Effector memory CD4-positive, alpha-beta T cell (primary cell): ENCODE measurements at regions not wholly inside any gene's neighbourhood (a gene's known extent, or its start where the extent isn't known, plus 50 kb on each side); places are given as distances from the start of the nearest gene placed in this dataset.
"Not testable (repeated sequence)": the region's sequence is repeated elsewhere in the genome, so short reads cannot be mapped to it uniquely, and the experiment has no call there.

Source experiments
- DNase-seq, 3 donors: peaks; one replicate each; pipeline ENCODE4 v3.0.0-alpha.2; 2020
- H3K27ac ChIP-seq: 2 replicates; pipeline ENCODE4 v1.7.0; 2013; ENCODE audit warnings: mild to moderate bottlenecking, low read length, moderate library complexity; ENCODE audit not compliant: insufficient read depth, poor library complexity, severe bottlenecking
- H3K27me3 ChIP-seq: replicated peaks from 2 replicates; pipeline ENCODE4 v1.7.0; 2013; ENCODE audit warnings: mild to moderate bottlenecking, low read length; ENCODE audit not compliant: insufficient read depth, control insufficient read depth, poor library complexity, severe bottlenecking
- H3K36me3 ChIP-seq: 2 replicates; pipeline ENCODE4 v1.7.0; 2013; ENCODE audit warnings: mild to moderate bottlenecking, low read length, moderate library complexity; ENCODE audit not compliant: control insufficient read depth, insufficient read depth
- H3K4me1 ChIP-seq: 2 replicates; pipeline ENCODE4 v1.7.0; 2013; ENCODE audit warnings: low read length, mild to moderate bottlenecking; ENCODE audit not compliant: control insufficient read depth, insufficient read depth, poor library complexity, severe bottlenecking
- H3K4me3 ChIP-seq: 2 replicates; pipeline ENCODE4 v1.7.0; 2013; ENCODE audit warnings: low read length, low read depth, mild to moderate bottlenecking; ENCODE audit not compliant: insufficient read depth, poor library complexity, severe bottlenecking
- H3K9me3 ChIP-seq: 2 replicates; pipeline ENCODE4 v1.7.0; 2013; ENCODE audit warnings: mild to moderate bottlenecking, low read length, moderate library complexity; ENCODE audit not compliant: control insufficient read depth

DNA sequence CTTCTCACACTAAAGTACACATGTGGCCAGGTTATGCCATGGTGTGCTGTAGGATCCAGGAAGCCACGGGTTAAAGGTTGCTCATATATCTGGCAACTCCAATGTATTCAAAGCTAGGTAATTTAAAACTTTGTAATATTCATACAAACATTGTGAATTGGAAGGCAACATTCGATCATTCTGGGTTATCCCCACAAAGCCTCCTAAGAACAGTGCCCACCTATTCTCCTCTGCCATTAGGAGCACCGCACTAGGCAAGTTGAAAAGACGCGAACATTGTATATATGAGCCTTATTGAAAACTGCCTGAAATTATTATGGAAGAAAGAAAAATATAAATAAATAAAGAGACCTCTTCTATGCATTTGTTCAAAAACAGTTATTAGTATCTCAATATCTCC is 228.2 kb downstream of the IGSF11 start:
- Histone ChIP-seq H3K36me3 (no peaks in the 10 kb centered on the region), H3K4me1 (no peaks in the 10 kb centered on the region), H3K4me3 (no peak overlapping the region), H3K27me3 (no peaks in the 10 kb centered on the region), H3K9me3 (no peaks in the 10 kb centered on the region), H3K27ac (no peak overlapping the region)
- DNase-seq: no peak

DNA sequence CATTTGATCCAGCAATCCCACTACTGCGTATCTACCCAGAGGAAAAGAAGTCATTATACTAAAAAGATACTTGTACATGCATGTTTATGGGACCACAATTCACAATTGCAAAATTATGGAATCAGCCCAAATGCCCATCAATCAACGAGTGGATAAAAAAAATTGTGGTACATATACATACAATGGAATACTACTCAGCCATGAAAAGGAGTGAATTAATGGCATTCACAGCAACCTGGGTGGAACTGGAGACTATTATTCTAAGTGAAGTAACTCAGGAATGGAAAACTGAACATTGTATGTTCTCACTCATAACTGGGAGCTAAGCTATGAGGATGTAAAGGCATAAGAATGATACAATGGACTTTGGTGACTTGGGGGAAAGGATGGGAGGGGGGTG is 227.3 kb downstream of the IGSF11 start:
- H3K27ac ChIP-seq, H3K4me3 ChIP-seq, H3K27me3 ChIP-seq, DNase-seq, H3K9me3 ChIP-seq, H3K4me1 ChIP-seq, H3K36me3 ChIP-seq: not testable (repeated sequence)

DNA sequence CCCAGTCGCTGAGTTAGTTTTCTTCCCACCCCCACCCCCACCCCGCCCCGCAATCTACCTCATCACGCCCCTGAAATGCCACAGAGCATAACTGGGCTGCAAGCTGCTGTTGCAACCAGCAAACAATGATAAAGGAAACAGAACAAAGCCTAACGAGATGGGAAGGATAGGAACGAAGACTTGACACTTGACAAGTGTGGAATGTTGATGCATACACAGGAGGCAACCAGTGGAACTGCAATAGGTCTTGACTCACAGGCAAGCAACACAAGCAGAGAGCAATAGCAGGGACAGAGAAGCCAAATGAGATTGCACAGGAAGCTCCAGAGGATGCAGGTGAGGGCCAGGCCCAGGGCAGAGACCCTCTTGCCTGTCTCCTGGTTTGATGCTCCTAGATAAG is 225.9 kb downstream of the IGSF11 start:
- Histone ChIP-seq H3K27ac (no peak overlapping the region), H3K4me3 (no peak overlapping the region), H3K9me3 (no peaks in the 10 kb centered on the region), H3K36me3 (no peaks in the 10 kb centered on the region), H3K4me1 (no peaks in the 10 kb centered on the region), H3K27me3 (no peaks in the 10 kb centered on the region)
- no peak for DNase-seq

DNA sequence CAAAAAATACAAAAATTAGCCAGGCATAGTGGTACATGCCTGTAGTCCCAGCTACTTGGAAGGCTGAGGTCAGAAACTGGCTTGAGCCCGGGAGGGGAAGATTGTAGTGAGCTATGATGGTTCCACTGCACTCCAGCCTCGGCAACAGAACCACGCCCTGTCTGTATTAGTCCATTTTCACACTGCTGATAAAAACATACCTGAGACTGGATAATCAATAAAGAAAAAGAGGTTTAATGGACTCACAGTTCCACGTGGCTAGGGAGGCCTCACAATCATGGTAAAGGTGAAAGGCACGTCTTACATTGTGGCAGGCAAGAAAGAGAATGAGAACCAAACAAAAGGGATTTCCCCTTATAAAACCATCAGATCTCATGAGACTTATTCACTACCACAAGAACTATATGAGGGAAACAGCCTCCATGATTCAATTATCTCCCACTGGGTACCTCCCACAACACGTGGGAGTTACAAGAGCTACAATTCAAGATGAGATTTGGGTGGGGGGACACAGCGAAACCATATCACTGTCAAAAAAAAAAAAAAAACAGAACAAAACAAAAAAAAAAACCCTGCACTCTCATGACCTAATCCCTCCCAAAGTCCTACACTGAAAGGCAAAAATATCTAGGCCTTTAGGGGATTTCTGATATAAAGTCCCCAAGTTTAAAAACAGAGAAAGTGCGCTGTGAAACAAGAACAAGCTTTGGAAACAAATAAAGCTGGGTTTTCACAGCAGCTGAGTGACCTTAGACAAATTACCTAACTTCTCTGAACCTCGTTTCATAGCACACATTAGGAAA is 224.7 kb downstream of the IGSF11 start:
- DNase-seq: no peak
- Histone ChIP-seq H3K36me3 (no peaks in the 10 kb centered on the region), H3K4me3 (no peak overlapping the region), H3K27me3 (no peaks in the 10 kb centered on the region), H3K27ac (no peak overlapping the region), H3K4me1 (no peaks in the 10 kb centered on the region), H3K9me3 (no peaks in the 10 kb centered on the region)

DNA sequence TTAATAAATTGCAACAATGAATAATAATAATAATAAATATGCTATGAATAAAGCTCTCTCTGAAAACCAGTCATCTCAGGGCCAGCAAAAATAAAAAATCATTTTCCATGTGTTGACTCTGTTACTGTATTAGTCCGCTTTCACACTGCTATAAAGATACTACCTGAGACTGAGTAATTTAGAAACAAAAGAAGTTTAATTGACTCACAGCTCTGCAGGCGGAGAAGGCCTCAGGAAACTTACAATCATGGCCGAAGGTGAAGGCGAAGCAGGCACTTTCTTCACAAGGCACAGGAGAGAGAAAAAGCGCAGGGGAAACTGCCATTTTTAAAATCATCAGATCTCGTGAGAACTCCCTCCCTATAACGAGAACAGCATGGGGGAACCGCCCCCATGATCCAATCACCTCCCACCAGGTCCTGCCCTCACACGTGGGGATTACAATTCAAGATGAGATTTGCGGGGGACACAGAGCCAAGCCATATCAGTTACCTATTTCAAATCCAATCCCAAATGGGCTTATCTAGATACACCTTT is 224.1 kb downstream of the IGSF11 start:
- Histone ChIP-seq H3K27me3 (no peaks in the 10 kb centered on the region), H3K4me3 (no peak overlapping the region), H3K27ac (no peak overlapping the region), H3K9me3 (no peaks in the 10 kb centered on the region), H3K36me3 (no peaks in the 10 kb centered on the region), H3K4me1 (no peaks in the 10 kb centered on the region)
- no peak for DNase-seq

DNA sequence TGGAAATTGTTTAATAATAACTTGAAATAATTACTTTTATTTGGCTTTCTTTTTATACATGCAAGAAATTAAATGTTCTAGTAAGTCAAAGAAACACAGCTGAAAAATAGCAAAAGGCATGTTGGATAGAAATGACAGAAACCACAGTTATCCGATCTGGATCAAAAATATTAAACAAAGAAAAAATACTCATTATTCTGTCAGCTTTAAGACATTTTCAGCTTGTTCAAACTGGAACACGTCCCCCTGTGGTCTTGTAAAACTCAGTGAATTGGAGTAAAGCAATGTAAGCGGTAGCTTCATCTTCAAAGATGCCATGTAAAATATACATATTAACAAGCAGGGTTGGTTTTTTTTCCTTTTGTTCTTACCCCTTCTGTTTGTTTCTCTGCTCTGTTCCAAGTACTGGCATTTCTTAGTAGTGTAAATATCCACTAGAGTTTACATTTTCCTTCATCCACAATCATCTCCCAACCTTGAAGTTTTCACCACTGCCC is 223.4 kb downstream of the IGSF11 start:
- H3K36me3 ChIP-seq: no peaks in the 10 kb centered on the region
- no peak overlapping the region for H3K27ac ChIP-seq
- no peaks in the 10 kb centered on the region for H3K4me1 ChIP-seq
- DNase-seq: no peak
- H3K27me3 ChIP-seq: no peaks in the 10 kb centered on the region
- H3K4me3 ChIP-seq: no peak overlapping the region
- H3K9me3 ChIP-seq: no peaks in the 10 kb centered on the region

DNA sequence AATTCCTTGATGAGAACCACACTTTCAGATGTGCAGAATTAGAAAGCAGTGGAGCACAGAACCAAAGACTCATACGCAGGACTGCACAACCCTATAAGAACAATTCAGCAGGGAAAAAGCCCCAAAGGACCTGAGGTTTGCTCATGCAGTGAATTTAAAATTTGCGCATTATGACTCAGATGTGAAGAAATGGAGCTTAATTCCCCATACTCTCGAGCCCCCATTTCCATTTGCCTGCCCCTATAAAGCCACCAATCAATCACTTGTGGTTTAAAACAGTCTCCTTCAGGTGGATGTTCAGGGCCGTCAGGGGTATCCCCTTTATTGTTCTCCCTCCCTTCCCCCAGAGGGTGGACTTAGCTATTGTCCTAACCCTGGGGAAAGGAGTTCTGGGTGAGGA is 221.2 kb downstream of the IGSF11 start:
- no peak overlapping the region for H3K27ac ChIP-seq
- DNase-seq: no peak
- H3K27me3 ChIP-seq: no peaks in the 10 kb centered on the region
- no peak overlapping the region for H3K4me3 ChIP-seq
- H3K9me3 ChIP-seq: no peaks in the 10 kb centered on the region
- H3K36me3 ChIP-seq: no peaks in the 10 kb centered on the region
- H3K4me1 ChIP-seq: no peaks in the 10 kb centered on the region

DNA sequence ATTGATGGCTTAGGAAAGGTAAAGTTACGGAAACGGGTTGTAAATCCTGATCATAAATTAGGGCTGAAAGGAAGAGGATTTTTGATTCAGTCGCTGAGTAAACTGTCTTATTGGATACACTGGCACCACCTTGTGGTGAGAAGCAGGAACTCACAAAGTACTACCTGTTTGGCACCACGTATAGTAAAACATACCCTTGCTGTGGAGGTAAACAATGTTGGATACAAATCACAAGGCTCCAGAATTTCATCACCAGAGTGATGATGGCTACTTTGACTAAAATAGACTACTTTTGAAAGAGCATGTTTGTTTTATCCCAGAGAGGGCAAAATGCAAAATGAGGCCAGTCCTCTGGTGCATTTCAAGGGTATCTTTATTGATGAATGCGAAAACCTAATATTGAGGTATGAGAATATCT is 216.9 kb downstream of the IGSF11 start:
- no peak overlapping the region for H3K4me3 ChIP-seq

DNA sequence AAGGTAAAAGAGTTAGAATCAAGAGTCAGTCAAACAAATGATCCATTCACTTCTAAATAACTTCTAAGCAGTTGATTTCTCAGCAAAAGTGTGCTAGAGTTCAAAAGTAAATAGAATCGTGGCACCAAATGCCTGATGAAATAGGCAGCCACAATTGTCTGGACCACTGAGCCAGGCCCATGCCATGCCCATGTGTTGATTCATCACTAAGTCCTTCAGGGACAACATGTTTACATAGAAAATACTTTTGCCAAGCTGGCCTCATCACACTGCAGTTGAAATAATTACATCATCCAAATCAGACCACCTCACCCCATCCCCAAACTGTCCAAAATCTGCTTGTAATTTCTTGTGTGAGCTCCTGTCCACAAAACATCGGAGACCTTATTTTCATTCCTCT is 216.3 kb downstream of the IGSF11 start:
- no peaks in the 10 kb centered on the region for H3K9me3 ChIP-seq
- no peaks in the 10 kb centered on the region for H3K27me3 ChIP-seq
- no peak for DNase-seq
- H3K4me3 ChIP-seq: no peak overlapping the region
- no peak overlapping the region for H3K27ac ChIP-seq
- H3K36me3 ChIP-seq: no peaks in the 10 kb centered on the region
- no peaks in the 10 kb centered on the region for H3K4me1 ChIP-seq

More for the DNA sequence above, 216.9 kb downstream of the IGSF11 start:
- no peak overlapping the region for H3K27ac ChIP-seq
- no peaks in the 10 kb centered on the region for H3K4me1 ChIP-seq
- no peaks in the 10 kb centered on the region for H3K36me3 ChIP-seq
- no peaks in the 10 kb centered on the region for H3K9me3 ChIP-seq
- no peaks in the 10 kb centered on the region for H3K27me3 ChIP-seq
- DNase-seq: peak in 1 of 3 donors; percentile 2

DNA sequence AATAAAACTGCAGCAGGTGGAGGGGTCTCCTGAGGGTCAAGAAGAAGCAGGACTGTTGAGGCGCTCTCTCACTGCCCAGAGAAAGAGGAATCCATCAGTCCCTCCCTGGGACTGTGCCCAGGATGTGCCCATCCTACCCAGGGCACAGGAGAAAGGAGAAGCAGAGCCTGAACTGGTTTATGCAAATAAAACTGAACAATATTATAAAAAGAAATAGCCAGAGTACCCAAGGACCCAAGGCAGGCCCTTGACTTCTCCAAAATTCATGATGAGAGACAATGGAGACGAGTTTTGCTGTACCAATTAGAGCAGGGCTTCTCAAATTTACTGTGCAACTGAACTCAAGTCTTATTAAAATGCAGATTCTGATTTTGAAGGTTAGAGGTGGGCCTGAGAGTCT is 211.0 kb downstream of the IGSF11 start:
- Histone ChIP-seq H3K36me3 (no peaks in the 10 kb centered on the region), H3K27me3 (no peaks in the 10 kb centered on the region)

More for the DNA sequence above, 211.0 kb downstream of the IGSF11 start:
- Histone ChIP-seq H3K27ac (no peak overlapping the region), H3K9me3 (no peaks in the 10 kb centered on the region), H3K4me3 (no peak overlapping the region), H3K4me1 (no peaks in the 10 kb centered on the region)
- DNase-seq: no peak
